Panc1 (cell line): ENCODE measurements at regions not wholly inside any gene's neighbourhood (a gene's known extent, or its start where the extent isn't known, plus 50 kb on each side); places are given as distances from the start of the nearest gene placed in this dataset.

Source experiments
- ATAC-seq: fragments of 200-7000 bp; cut with Tn5 transposase; 2 replicates; pipeline ENCODE4 v1.9.1; 2020; ENCODE audit warnings: mild to moderate bottlenecking, moderate library complexity
- BruUV-seq: library from RNA; stranded (reverse); fragments of 400-500 nt; replicated peaks from 2 replicates; lab custom pipeline; 2021; lab: Mats Ljungman, UMichigan
- CTCF ChIA-PET: fragments of 300-600 bp; sonication (Branson Sonifier 250); formaldehyde crosslinking; loops from one replicate; lab custom pipeline; 2022; ENCODE audit warnings: antibody characterized with exemption; lab: Charles Lee
- POLR2A ChIA-PET: fragments of 300-600 bp; sonication (Branson Sonifier 250); formaldehyde crosslinking; loops from one replicate; lab custom pipeline; 2022; ENCODE audit warnings: antibody characterized with exemption; lab: Charles Lee
- DNase-seq: peaks from one replicate; pipeline ENCODE4 v3.0.0-alpha.2; 2010; ENCODE audit warnings: low read depth, low spot score
- H3K27ac ChIP-seq: 2 replicates; pipeline ENCODE4 v1.5.1; 2011; ENCODE audit warnings: mild to moderate bottlenecking, low read length, inconsistent platforms
- H3K27me3 ChIP-seq: fragments of 200-500 bp; sonication (Bioruptor generic); 2 replicates; pipeline ENCODE4 v1.6.0; 2014; ENCODE audit warnings: low read length, inconsistent platforms; ENCODE audit not compliant: control insufficient read depth, insufficient read depth
- H3K36me3 ChIP-seq: fragments of 200-500 bp; sonication (Bioruptor generic); 2 replicates; pipeline ENCODE4 v1.5.1; 2014; ENCODE audit warnings: inconsistent platforms, mild to moderate bottlenecking, low read length, moderate library complexity; ENCODE audit not compliant: control insufficient read depth, insufficient read depth
- H3K4me1 ChIP-seq: 2 replicates; pipeline ENCODE4 v1.5.1; 2011; ENCODE audit warnings: inconsistent platforms, mild to moderate bottlenecking, low read length, moderate library complexity; ENCODE audit not compliant: control insufficient read depth, insufficient read depth
- H3K4me3 ChIP-seq, 2 experiments: 2 replicates each; pipeline ENCODE4 v1.5.1; 2011 to 2012; ENCODE audit warnings: low read depth in 2 of 2, low read length in 2 of 2, mild to moderate bottlenecking in 2 of 2, inconsistent platforms in 1 of 2, moderate library complexity in 1 of 2
- H3K9me3 ChIP-seq: fragments of 200-500 bp; sonication (Bioruptor generic); 2 replicates; pipeline ENCODE4 v1.5.1; 2014; ENCODE audit warnings: low read depth, mild to moderate bottlenecking, inconsistent platforms, low read length, moderate library complexity; ENCODE audit not compliant: control insufficient read depth, insufficient read depth
- POLR2AphosphoS5 ChIP-seq: IDR thresholded peaks from 2 replicates; pipeline ENCODE4 v1.6.1; 2012; ENCODE audit warnings: mild to moderate bottlenecking, low read depth, low read length, moderate library complexity
- SIN3A ChIP-seq: IDR thresholded peaks from 2 replicates; pipeline ENCODE4 v1.6.1; 2012; ENCODE audit warnings: low read depth, mild to moderate bottlenecking, low read length, moderate library complexity, borderline replicate concordance; ENCODE audit not compliant: insufficient read depth
- TCF7L2 ChIP-seq: IDR thresholded peaks from 2 replicates; pipeline ENCODE4 v1.6.1; 2011; ENCODE audit warnings: mild to moderate bottlenecking, low read depth, low read length, inconsistent platforms
- in situ Hi-C: cut with HindIII; loops from 2 replicates; pipeline ENCODE4 v1.10.0; 2016; ENCODE audit warnings: low sequenced_read_pairs, low pct_unique_long_range_greater_than_20kb
- intact Hi-C: fragments of 100-400 bp; cut with micrococcal nuclease; formaldehyde crosslinking; loops from one replicate; pipeline ENCODE4 v1.10.0; 2022; ENCODE audit not compliant: unreplicated experiment
- TF ChIP-seq, protein P1 (sequence below), 2 experiments: IDR thresholded peaks; 2 replicates each; pipeline ENCODE4 v1.6.1; 2011 to 2012; ENCODE audit warnings: low read depth in 2 of 2, control low read depth in 1 of 2, low read length in 1 of 2, mild to moderate bottlenecking in 1 of 2, moderate library complexity in 1 of 2; ENCODE audit not compliant: insufficient read depth in 1 of 2
- TF ChIP-seq, protein P2 (sequence below): fragments of 450-650 bp; IDR thresholded peaks from 2 replicates; pipeline ENCODE4 v1.5.1; 2017; ENCODE audit warnings: mild to moderate bottlenecking

DNA sequence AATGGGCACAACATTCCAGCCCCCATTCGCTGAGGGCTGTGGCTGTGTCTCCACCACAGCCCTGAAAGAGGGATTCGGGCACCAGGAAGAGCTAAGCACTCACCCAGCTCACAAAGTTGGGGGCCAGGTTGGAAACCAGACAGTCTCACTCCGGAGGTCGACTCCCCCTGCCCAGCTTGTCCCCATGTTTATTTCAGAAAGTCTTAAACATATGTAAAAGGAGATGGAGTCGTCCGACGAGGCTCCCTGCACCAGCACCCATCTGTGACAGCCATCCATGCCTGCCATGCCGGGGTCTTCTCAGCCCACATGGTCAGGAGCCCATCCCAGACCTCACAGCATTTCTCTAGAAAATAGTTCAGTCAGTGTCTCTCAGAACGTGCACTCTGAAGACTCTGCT is 63.6 kb upstream of the STX16 start:
- Histone ChIP-seq H3K4me3 (no peak overlapping the region), H3K4me1 (no peaks in the 10 kb centered on the region), H3K27me3 (no peaks in the 10 kb centered on the region), H3K9me3 (no peaks in the 10 kb centered on the region), H3K27ac (no peak overlapping the region), H3K36me3 (no peaks in the 10 kb centered on the region)
- no TSS peak for BruUV-seq
- ChIA-PET CTCF (no interaction called here), POLR2A (no interaction called here)
- in situ Hi-C loops (no loop called here), intact Hi-C loops (no loop called here)
- ATAC-seq, result no peak
- no peak for DNase-seq
- TF ChIP-seq, protein P1, sequence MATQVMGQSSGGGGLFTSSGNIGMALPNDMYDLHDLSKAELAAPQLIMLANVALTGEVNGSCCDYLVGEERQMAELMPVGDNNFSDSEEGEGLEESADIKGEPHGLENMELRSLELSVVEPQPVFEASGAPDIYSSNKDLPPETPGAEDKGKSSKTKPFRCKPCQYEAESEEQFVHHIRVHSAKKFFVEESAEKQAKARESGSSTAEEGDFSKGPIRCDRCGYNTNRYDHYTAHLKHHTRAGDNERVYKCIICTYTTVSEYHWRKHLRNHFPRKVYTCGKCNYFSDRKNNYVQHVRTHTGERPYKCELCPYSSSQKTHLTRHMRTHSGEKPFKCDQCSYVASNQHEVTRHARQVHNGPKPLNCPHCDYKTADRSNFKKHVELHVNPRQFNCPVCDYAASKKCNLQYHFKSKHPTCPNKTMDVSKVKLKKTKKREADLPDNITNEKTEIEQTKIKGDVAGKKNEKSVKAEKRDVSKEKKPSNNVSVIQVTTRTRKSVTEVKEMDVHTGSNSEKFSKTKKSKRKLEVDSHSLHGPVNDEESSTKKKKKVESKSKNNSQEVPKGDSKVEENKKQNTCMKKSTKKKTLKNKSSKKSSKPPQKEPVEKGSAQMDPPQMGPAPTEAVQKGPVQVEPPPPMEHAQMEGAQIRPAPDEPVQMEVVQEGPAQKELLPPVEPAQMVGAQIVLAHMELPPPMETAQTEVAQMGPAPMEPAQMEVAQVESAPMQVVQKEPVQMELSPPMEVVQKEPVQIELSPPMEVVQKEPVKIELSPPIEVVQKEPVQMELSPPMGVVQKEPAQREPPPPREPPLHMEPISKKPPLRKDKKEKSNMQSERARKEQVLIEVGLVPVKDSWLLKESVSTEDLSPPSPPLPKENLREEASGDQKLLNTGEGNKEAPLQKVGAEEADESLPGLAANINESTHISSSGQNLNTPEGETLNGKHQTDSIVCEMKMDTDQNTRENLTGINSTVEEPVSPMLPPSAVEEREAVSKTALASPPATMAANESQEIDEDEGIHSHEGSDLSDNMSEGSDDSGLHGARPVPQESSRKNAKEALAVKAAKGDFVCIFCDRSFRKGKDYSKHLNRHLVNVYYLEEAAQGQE (IDR thresholded peaks at IDR 0.05; ENCODE audit: insufficient read depth in 1 of 2, low read depth in 2 of 2, low read length in 1 of 2), result no peak
- TF ChIP-seq, protein P2, sequence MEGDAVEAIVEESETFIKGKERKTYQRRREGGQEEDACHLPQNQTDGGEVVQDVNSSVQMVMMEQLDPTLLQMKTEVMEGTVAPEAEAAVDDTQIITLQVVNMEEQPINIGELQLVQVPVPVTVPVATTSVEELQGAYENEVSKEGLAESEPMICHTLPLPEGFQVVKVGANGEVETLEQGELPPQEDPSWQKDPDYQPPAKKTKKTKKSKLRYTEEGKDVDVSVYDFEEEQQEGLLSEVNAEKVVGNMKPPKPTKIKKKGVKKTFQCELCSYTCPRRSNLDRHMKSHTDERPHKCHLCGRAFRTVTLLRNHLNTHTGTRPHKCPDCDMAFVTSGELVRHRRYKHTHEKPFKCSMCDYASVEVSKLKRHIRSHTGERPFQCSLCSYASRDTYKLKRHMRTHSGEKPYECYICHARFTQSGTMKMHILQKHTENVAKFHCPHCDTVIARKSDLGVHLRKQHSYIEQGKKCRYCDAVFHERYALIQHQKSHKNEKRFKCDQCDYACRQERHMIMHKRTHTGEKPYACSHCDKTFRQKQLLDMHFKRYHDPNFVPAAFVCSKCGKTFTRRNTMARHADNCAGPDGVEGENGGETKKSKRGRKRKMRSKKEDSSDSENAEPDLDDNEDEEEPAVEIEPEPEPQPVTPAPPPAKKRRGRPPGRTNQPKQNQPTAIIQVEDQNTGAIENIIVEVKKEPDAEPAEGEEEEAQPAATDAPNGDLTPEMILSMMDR, result no peak
- TF ChIP-seq SIN3A (no peak), TCF7L2 (no peak), POLR2AphosphoS5 (no peak)

DNA sequence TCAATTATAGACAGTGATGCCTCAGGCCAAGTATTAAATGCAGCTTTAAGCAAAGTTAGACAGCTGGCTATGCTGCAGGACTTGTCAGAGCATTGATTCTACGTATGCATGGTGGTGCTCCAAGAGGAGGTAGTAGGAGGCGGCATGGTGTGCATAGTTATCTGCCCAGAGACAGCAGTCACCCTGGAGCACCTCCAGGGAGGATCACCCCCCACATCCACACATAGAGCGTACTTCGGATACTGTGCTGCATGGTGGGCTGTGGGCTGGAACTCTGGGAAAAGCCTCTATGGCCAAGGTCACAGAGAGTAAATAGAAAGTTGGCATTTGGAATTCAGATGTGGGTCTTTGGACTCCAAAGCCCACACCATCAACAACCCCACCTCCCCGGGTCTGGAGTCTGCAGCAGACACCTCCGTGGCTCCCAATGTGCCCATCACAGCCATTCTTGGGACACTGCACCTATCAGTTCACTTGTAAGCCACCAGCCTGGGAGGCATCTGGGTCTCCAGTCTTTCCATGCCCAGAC is 64.5 kb upstream of the STX16 start:
- in situ Hi-C loops (no loop called here), intact Hi-C loops (no loop called here)
- H3K4me1 ChIP-seq, result no peaks in the 10 kb centered on the region
- H3K27me3 ChIP-seq, result no peaks in the 10 kb centered on the region
- DNase-seq, result no peak
- BruUV-seq, result no TSS peak
- no peaks in the 10 kb centered on the region for H3K9me3 ChIP-seq
- ChIA-PET CTCF (no interaction called here), POLR2A (no interaction called here)
- TF ChIP-seq, protein P2, result no peak
- TF ChIP-seq TCF7L2, result no peak
- TF ChIP-seq POLR2AphosphoS5, result no peak
- TF ChIP-seq SIN3A, result no peak
- TF ChIP-seq, protein P1 (IDR thresholded peaks at IDR 0.05; ENCODE audit: insufficient read depth in 1 of 2, low read depth in 2 of 2, low read length in 1 of 2), result no peak
- H3K27ac ChIP-seq, result no peak overlapping the region
- no peak overlapping the region for H3K4me3 ChIP-seq
- ATAC-seq, result no peak
- H3K36me3 ChIP-seq, result no peaks in the 10 kb centered on the region
